Stimulated activated CD8-positive, alpha-beta memory T cell treated with anti-CD3 and anti-CD28 coated beads, Interleukin-12 subunit alpha, Interleukin-12 subunit beta, amount 100 ng/mL, for 24 hours (primary cell): ENCODE measurements at regions not wholly inside any gene's neighbourhood (a gene's known extent, or its start where the extent isn't known, plus 50 kb on each side); places are given as distances from the start of the nearest gene placed in this dataset.

Source experiments
- DNase-seq: peaks from one replicate; pipeline ENCODE4 v3.0.0-alpha.2; 2020; ENCODE audit errors: extremely low read depth

GRCh38 chr1:201589186-201589585 lies 50.3 kb downstream of the NAV1 start:
- DNase-seq: no peak

- no peak for DNase-seq
Measured at GRCh38 chr1:201590474-201590873, 51.5 kb downstream of the NAV1 start.

GRCh38 chr1:201591348-201591747 lies 52.4 kb downstream of the NAV1 start:
- DNase-seq: no peak

- DNase-seq: no peak
Measured at GRCh38 chr1:201591981-201592380, 53.1 kb downstream of the NAV1 start.

- no peak for DNase-seq
Measured at GRCh38 chr1:201593200-201593921, 54.4 kb downstream of the NAV1 start.

GRCh38 chr1:201594575-201595245 lies 55.8 kb downstream of the NAV1 start:
- DNase-seq: no peak

DNA sequence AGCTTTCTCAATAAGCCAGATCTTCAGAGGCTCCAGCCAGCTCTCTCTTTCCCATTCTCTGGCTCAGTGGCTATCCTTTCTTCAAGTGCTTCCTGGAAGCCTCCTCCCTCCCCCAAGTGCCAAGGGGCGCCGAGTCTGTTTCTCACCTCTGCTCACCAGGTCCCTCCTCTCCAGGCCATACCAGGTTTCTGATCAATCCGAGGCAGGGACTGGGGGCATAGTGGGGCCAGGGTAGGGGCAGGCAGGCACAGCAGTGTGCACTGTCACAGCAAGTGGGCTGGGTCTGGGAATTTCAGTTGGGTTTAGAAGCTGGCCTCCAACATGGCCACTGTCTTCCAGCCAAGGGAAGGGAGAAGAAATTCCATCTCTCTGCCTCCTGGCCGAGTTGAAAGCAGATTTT lies 56.5 kb downstream of the NAV1 start:
- no peak for DNase-seq

GRCh38 chr1:201596101-201596868 lies 57.4 kb downstream of the NAV1 start:
- DNase-seq: no peak

- DNase-seq: no peak
Measured at GRCh38 chr1:201597551-201598230, 58.8 kb downstream of the NAV1 start.

DNA sequence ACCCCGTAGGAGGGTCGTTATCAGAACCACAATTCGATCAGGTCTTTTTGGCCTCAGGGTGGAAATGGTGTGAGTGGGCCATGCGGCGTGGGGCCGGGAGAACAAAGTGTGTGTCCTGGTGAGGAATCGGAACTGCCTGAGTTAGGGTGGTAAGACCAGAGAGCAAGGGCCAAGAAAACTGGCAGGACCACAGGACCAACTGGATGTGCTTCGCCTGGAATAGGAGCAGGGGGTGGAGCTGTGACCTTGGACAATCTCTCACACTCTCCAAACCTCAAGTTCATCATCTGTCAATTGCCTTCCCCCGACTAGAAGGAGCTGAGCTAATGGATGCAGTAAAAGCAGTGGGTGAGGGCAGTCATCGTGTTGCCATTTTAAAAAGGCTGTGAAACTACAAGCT lies 59.5 kb downstream of the NAV1 start:
- DNase-seq: no peak

- DNase-seq: no peak
Measured at GRCh38 chr1:201598973-201599372, 60.0 kb downstream of the NAV1 start.

DNA sequence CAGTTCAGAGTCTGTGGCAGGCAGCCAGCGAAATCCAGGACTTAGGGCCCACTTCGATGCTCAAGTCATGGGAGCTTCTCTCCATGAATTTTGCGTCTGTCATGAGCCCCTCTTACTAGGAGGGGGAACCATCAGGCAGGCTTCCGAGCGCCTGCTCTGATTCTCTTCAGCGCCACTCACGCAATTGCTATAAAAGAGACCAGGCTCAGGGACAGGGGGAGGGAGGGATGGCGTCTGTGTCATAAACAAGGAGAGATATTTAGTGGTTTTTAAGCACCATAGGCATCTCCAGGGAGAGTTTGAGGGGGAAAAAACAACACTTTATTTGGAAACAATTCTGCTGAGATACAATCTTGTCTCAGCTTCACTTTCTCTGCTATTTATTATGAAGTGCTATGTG lies 60.6 kb downstream of the NAV1 start:
- DNase-seq: no peak

- no peak for DNase-seq
Measured at GRCh38 chr1:201602413-201603265, 63.7 kb downstream of the NAV1 start.

DNA sequence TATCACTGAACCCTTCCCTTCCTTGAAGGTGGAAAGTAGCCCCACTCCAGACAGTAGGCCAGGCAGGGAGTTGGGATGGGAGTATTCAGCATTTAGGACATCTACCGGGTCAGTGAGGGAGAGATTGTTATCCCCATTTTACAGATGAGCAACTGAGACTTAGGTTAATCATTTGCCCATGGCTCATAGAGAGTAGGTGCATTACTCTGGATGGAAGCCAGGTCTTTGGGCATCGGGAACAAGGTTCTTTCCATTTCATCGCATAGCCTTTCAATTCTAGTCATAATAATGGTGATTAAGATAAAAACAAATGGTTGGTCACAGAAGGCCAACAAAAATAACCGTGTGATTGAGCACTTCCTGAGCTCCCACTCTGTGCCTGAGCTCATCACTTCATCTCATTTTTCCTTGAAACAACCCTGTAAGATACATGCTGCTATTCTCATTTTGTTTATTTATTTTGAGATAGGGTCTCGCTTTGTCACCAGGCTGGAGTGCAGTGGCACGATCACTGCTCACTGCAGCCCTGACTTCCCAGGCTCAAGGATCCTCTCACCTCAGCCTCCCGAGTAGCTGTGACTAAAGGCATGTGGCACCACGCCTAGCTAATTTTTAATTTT lies 64.8 kb downstream of the NAV1 start:
- DNase-seq: no peak

DNA sequence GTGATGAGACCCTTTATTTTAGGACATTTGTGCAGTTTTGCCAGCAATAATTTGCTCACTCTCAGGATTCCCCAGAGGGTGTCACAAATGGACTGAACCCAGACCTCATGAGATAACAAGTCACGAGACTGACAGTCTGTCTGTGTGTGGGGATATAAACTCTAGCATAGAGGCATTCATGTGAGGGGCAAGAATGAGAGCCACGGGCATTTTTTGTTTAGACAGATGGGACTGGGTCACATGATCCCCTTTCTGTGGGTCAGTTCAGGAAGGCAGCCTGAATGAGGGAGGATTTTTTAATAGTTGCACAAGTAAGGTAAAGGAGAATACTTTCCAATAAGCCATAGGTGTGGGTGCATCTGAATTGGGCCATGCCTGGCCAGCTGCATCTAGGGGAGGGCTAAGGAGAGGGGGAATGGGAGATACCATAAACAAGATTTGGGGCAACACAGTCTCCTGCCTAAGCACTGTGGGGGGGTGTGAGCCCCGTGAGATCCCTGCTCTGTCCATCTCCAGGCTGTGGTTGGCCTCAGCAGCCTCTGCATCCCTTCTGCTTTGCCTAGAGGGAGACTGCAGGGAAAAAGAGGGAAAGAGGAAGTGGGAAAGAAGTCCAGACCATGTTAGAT lies 66.6 kb downstream of the NAV1 start:
- no peak for DNase-seq

DNA sequence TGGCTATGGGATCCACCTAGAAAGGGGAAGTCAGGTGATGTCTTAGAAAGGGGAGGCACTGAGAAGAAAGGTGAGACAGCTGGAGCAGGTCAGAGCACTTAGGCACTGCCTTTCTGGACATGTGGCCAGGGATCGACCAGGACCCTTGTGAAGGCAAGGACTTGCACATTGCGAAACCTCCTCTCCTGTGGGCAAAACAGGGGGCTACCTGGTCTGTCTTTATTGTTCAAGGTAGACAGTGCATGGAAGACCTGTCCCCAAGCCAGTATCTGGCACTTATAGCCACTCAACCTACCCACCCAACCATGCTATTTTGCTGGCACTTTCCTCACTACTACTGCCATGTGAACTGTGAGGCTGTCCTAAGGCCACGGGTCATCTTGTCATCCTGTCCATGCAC lies 67.2 kb downstream of the NAV1 start:
- no peak for DNase-seq

DNA sequence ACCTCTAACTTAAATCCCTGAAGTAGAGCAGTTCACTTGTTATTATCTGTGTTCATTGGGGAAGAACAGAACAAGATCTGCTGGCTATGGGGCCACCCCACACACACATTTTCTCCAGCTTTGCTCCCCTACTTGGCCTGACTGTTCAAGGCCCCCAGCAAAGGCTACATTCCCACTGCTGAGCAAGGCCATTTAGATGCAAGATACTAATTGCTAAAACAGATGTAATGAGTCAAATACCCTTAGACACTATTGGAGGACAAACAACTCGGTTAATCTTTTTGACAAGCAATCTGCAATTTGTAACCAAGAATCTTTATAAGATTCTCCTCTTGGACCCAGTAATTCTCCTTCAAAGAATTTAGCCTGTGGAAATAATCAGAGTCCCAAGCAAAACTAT lies 67.7 kb downstream of the NAV1 start:
- DNase-seq: no peak

GRCh38 chr1:201608635-201609395 lies 69.9 kb downstream of the NAV1 start:
- DNase-seq: no peak

- no peak for DNase-seq
Measured at GRCh38 chr1:201609661-201610318, 70.9 kb downstream of the NAV1 start.
